MCF 10A (cell line): ENCODE measurements at regions not wholly inside any gene's neighbourhood (a gene's known extent, or its start where the extent isn't known, plus 50 kb on each side); places are given as distances from the start of the nearest gene placed in this dataset.

Experiments used
- BruUV-seq: library from RNA; stranded (reverse); fragments of 400-500 nt; replicated peaks from 2 replicates; lab custom pipeline; 2021; lab: Mats Ljungman, UMichigan
- CTCF ChIA-PET: fragments of 300-600 bp; sonication (Branson Sonifier 250); formaldehyde crosslinking; extraction: SDS; loops from one replicate; lab custom pipeline; 2021; ENCODE audit warnings: antibody characterized with exemption, inconsistent platforms; lab: Yijun Ruan, JAX
- POLR2A ChIA-PET: fragments of 300-600, 350-650 bp; sonication (Branson Sonifier 250); formaldehyde crosslinking; extraction: SDS; loops from one replicate; lab custom pipeline; 2020; ENCODE audit warnings: antibody characterized with exemption, inconsistent platforms; lab: Yijun Ruan, JAX
- DNase-seq: peaks from one replicate; pipeline ENCODE4 v3.0.0-alpha.2; 2018; ENCODE audit not compliant: unreplicated experiment
- H3K27ac Mint-ChIP-seq: one replicate; pipeline ENCODE4 v1.8.0; 2022; ENCODE audit warnings: mild to moderate bottlenecking, low read depth, mixed read lengths; ENCODE audit not compliant: unreplicated experiment
- H3K27me3 Mint-ChIP-seq: one replicate; pipeline ENCODE4 v1.8.0; 2022; ENCODE audit warnings: mixed read lengths; ENCODE audit not compliant: insufficient read depth, unreplicated experiment
- H3K36me3 Mint-ChIP-seq: one replicate; pipeline ENCODE4 v1.8.0; 2022; ENCODE audit warnings: mild to moderate bottlenecking, moderate library complexity, mixed read lengths; ENCODE audit not compliant: insufficient read depth, unreplicated experiment
- H3K4me1 Mint-ChIP-seq: one replicate; pipeline ENCODE4 v1.8.0; 2022; ENCODE audit warnings: mixed read lengths; ENCODE audit not compliant: insufficient read depth, unreplicated experiment
- H3K4me3 Mint-ChIP-seq: one replicate; pipeline ENCODE4 v1.8.0; 2022; ENCODE audit warnings: mild to moderate bottlenecking, moderate library complexity, mixed read lengths; ENCODE audit not compliant: unreplicated experiment
- H3K9me3 Mint-ChIP-seq: one replicate; pipeline ENCODE4 v1.8.0; 2022; ENCODE audit warnings: mixed read lengths; ENCODE audit not compliant: unreplicated experiment
- CTCF ChIP-seq: fragments of 200-600 bp; IDR thresholded peaks from one replicate; pipeline ENCODE4 v1.8.0; 2022; ENCODE audit warnings: antibody characterized with exemption, mild to moderate bottlenecking; ENCODE audit not compliant: unreplicated experiment
- intact Hi-C: fragments of 100-400 bp; cut with micrococcal nuclease; formaldehyde crosslinking; loops from 2 replicates; pipeline ENCODE4 v1.14.1; 2022

- ChIA-PET POLR2A (interaction anchor here (1.4 to 1.5 kb wide), 2 partner anchors 18 to 22 kb away, joined by 3 read pairs; no protein-coding TSS in a partner anchor), CTCF (interaction anchor here (0.7 kb wide), 1 partner anchor 402 kb away, joined by 3 read pairs; no protein-coding TSS in a partner anchor)
- H3K27me3 Mint-ChIP-seq: no peaks in the 10 kb centered on the region
- no peaks in the 10 kb centered on the region for H3K9me3 Mint-ChIP-seq
- intact Hi-C loops: loop anchor here (5.0 kb wide), 1 partner anchor 154 kb away; no protein-coding TSS in a partner anchor
- no peak overlapping the region for H3K4me3 Mint-ChIP-seq
- TF ChIP-seq CTCF: no peak
- no peak overlapping the region for H3K27ac Mint-ChIP-seq
- no TSS peak for BruUV-seq
- peaks cover 34% of the 10 kb centered on the region for H3K4me1 Mint-ChIP-seq
- DNase-seq: no peak
- H3K36me3 Mint-ChIP-seq: no peaks in the 10 kb centered on the region
Measured at GRCh38 chr5:143987751-143988560, 176.0 kb downstream of the HMHB1 start.

- ChIA-PET CTCF (interaction anchor here (0.6 kb wide), 1 partner anchor 690 kb away, joined by 3 read pairs; no protein-coding TSS in a partner anchor), POLR2A (no interaction called here)
- no peak for TF ChIP-seq CTCF
- H3K4me1 Mint-ChIP-seq: peaks cover 9% of the 10 kb centered on the region
- BruUV-seq: no TSS peak
- H3K27me3 Mint-ChIP-seq: no peaks in the 10 kb centered on the region
- DNase-seq: no peak
- intact Hi-C loops: no loop called here
- no peaks in the 10 kb centered on the region for H3K36me3 Mint-ChIP-seq
- H3K4me3 Mint-ChIP-seq: no peak overlapping the region
- H3K9me3 Mint-ChIP-seq: peaks cover 7% of the 10 kb centered on the region
- H3K27ac Mint-ChIP-seq: no peak overlapping the region
Measured at GRCh38 chr5:143992496-143992895, 178.0 kb downstream of the YIPF5 start.

- DNase-seq: no peak
- ChIA-PET POLR2A (no interaction called here), CTCF (interaction anchor here (0.6 kb wide), 1 partner anchor 860 kb away, joined by 3 read pairs; no protein-coding TSS in a partner anchor)
Measured at GRCh38 chr5:144002876-144003275, 167.6 kb downstream of the YIPF5 start.

More at GRCh38 chr5:144002876-144003275, 167.6 kb downstream of the YIPF5 start:
- Mint-ChIP-seq H3K4me1 (peaks cover 13% of the 10 kb centered on the region), H3K9me3 (no peaks in the 10 kb centered on the region), H3K36me3 (no peaks in the 10 kb centered on the region), H3K27me3 (no peaks in the 10 kb centered on the region), H3K4me3 (no peak overlapping the region), H3K27ac (no peak overlapping the region)
- TF ChIP-seq CTCF: no peak
- no TSS peak for BruUV-seq
- intact Hi-C loops: no loop called here
